MM.1S (cell line): ENCODE measurements at regions not wholly inside any gene's neighbourhood (a gene's known extent, or its start where the extent isn't known, plus 50 kb on each side); places are given as distances from the start of the nearest gene placed in this dataset.

ENCODE experiments used
- EZH2 ChIP-seq: fragments of 300-600 bp; sonication (generic); optimal IDR thresholded peaks from 2 replicates; pipeline ENCODE3; 2017; ENCODE audit warnings: low read depth, mild to moderate bottlenecking, antibody characterized with exemption, low read length, mixed read lengths
- TF ChIP-seq, protein P1 (sequence below): fragments of 300-600 bp; sonication (generic); IDR thresholded peaks from 2 replicates; pipeline ENCODE4 v1.5.1; 2016; ENCODE audit warnings: antibody characterized with exemption, low read length, mixed read lengths

DNA sequence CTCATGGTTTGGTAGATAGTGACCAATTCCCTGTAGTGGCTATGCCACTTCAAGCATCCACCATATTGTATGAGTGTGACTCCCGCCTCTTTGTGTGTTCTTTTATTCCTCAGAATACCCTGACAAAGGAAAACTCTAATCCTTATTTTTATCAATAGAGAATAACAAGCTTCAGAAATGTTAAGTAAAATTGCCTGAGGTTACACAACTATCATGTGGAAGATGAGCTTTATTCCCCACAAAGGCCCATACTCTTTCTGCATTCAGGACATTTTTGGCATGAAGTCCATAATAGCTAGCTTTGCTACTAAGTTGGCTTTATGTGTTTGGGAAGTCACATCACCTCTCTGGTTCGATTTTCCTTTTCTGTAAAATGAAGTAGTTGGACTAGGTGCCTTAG, 276.8 kb downstream of the PIK3C3 start:
- TF ChIP-seq, protein P1, sequence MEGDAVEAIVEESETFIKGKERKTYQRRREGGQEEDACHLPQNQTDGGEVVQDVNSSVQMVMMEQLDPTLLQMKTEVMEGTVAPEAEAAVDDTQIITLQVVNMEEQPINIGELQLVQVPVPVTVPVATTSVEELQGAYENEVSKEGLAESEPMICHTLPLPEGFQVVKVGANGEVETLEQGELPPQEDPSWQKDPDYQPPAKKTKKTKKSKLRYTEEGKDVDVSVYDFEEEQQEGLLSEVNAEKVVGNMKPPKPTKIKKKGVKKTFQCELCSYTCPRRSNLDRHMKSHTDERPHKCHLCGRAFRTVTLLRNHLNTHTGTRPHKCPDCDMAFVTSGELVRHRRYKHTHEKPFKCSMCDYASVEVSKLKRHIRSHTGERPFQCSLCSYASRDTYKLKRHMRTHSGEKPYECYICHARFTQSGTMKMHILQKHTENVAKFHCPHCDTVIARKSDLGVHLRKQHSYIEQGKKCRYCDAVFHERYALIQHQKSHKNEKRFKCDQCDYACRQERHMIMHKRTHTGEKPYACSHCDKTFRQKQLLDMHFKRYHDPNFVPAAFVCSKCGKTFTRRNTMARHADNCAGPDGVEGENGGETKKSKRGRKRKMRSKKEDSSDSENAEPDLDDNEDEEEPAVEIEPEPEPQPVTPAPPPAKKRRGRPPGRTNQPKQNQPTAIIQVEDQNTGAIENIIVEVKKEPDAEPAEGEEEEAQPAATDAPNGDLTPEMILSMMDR: no peak
- TF ChIP-seq EZH2: no peak
